ENCODE measurements at regions not wholly inside any gene's neighbourhood (a gene's known extent, or its start where the extent isn't known, plus 50 kb on each side); places are given as distances from the start of the nearest gene placed in this dataset.

GRCh38 chr1:5595531-5596170 lies 396.6 kb downstream of the NPHP4 start:
- DNase-seq, result no peak

DNA sequence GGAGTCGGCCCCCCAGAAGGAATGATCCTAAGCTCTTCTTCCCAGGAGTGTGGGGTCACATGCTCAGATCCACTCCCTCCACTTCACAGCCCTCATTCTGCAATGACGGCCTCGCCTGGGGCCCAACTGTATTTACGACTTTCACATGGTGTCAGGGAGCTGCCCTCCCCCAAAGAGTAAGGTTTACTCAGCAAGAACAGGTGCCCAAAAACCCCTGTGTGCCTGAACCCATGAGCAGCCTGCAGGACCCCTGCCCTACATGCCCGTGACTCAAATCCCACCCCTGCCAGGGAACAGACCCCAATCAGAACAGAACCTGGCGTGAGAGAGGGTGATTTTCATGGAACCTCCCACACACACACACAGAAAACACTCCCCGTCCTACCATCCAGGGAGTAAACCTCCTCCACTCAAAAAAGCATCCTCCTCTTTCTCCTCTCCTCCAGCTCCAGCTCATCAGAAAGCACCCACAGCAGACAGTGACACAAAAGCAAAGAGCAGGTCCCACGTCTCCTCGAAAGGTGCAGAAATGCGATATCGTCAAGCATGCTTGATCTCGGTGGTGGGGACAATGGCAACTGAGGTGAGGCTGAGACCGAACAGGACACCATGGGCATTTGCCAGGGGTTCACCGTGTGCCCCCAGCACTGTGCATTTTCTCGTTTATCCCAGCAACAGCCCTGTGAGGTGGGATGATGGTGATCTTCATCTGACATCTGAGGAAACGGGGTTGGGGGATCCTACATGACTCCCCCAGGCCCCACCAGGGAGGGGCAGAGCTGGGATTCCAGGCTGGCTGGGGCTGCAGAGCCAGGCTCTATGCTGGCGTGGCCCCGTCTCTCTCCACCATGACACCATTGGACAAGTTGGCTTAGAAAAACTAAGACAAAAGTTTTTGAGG lies 397.9 kb downstream of the NPHP4 start:
- no peak for DNase-seq

DNA sequence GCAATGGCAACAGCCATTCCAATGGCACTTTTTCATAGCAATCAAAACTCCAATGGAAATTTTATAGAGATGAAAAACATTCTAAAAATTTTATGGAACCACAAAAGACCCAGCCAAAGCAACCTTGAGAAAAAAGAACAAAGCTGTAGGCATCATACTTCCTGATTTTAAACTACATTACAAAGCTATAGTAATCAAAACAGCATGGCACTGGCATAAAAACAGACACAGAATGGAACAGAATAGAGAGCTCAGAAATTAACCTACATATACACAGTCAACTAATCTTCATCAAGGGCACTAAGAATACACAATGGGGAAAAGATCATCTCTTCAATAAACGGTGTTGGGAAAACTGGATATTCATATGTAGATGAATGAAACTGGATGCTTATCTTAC lies 401.5 kb downstream of the NPHP4 start:
- no peak for DNase-seq

- DNase-seq, result no peak
Measured at GRCh38 chr1:5586629-5587028, 405.6 kb downstream of the NPHP4 start.

DNA sequence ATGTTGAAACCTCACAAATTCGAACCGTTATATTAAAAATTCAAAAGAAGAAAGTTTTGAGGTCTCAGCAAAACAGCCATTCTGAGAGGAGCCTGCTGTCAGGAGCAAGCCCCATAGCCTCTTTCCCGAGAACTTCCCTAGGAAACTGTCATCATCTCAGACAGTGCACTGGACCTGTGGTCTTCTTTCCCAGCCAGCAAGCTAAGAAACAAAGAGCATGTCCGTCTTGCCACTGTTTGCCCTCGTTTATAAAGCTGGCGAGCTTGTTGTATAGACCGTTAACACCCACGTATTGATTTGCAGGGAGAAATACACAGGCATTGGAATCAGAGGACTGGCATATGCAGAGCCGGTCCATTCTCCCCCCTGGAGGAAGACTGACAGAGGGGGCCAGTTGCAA lies 407.0 kb downstream of the NPHP4 start:
- no peak for DNase-seq

GRCh38 chr1:5580926-5581325 lies 411.3 kb downstream of the NPHP4 start:
- no peak for DNase-seq

- no peak for DNase-seq
Measured at GRCh38 chr1:5579966-5580365, 412.3 kb downstream of the NPHP4 start.

- no peak for DNase-seq
Measured at GRCh38 chr1:5578690-5579089, 413.5 kb downstream of the NPHP4 start.

DNA sequence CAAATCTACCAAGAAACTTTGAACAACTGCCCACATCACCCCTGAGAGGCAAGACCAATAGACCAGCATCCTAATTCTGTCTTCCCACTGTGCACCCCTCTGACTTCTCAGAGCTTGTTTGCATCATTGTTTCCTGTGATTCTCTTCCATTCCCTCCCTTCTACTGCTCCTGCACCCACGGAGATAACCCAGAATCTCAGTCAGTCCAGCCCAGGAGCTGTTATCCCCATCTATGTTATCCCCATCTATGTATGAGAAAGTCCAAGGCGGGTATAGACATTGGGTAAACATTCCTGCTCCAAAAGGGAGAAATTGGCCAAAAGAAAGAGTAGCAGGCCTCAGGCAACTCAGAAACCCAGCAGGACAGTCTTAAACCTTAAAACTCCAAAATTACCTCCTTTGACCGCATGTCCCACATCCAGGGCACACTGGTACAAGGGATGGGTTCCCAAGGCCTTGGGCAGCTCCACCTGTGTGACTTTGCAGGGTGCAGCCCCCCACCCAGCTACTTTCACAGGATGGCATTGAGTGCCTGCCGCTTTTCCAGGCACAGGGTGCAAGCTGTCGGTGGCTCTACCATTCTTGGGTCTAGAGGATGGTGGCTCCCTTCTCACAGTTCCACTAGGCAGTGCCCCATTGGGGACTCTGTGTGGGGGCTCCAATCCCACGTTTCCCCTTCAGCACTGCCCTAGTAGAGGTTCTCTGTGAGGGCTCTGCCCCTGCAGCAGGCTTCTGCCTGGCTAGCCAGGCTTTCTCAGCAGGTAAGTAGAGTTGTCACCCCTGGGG lies 414.8 kb downstream of the NPHP4 start:
- DNase-seq, result no peak

GRCh38 chr1:5576673-5577065 lies 415.6 kb downstream of the NPHP4 start:
- DNase-seq, result no peak

- no peak for DNase-seq
Measured at GRCh38 chr1:5576011-5576672, 416.1 kb downstream of the NPHP4 start.

DNA sequence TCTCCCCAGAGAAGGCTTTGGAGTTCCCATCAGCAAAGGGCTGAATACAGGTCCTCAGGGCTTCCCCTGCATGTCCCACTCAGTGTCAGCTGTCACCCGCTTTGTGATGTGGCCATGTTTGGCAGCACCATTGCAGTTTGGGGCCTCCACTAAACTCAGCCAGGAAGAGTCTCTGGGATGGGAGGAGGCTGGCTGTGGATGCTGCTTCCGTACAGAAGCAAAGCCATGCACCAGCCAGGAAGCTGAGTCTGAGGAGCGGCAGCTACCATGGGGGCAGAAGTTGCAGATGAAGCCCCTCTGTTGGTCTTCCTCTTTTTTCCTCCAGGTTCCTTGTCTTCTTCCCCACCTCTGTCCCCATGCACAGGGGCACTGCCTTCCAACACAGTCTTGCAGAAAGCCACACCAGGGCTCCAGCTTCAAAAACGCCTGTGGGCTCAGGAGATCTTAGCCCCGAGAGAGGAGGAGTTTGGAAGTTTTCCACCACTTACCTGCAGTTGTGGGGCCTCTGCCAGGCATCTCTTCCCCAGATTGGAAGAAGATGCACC lies 416.8 kb downstream of the NPHP4 start:
- DNase-seq, result no peak

- DNase-seq, result no peak
Measured at GRCh38 chr1:5574641-5575040, 417.6 kb downstream of the NPHP4 start.

DNA sequence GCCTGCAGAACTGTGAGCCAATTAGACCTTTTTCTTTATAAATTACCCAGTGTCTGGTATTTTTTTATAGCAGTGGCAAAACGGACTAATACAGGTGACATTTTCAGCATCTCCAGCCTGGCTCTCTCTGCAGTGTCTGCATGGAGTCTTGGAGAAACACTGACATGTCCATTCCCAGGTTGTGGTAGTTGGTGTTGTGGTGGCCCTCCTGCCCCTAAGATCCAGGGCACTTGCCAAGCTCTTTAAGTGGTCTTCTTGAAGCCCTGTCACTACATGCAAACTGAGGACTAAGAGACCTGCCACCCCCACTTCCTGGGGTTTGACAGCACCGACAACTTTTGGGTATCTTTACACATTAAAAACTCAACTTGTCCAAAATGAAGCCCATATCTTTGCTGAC lies 419.4 kb downstream of the NPHP4 start:
- no peak for DNase-seq

DNA sequence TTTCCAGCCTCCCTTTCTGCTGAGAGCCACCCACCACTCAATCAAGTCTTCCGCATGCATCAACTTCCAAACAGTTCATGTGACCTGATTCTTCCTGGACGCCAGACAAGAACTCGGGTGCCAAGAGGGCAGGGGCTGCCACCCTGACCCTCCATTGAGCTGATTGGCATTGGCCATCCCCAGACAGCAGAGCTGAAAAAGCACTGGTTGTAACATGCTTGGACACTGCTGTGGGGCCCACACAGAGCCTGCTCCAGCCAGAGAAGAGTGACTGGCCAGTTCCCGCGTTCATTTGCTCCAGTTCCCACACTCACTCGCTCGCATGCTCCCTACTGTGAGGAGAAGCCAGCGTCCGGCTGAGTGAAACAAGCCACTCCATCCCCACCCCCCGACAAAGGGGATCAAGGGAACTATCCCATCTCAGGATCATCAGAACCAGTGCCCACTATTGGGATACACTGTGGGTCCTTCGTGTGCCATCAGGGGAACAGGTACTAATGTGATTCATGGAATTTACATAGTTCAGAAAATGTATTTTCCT lies 420.3 kb downstream of the NPHP4 start:
- DNase-seq, result no peak

DNA sequence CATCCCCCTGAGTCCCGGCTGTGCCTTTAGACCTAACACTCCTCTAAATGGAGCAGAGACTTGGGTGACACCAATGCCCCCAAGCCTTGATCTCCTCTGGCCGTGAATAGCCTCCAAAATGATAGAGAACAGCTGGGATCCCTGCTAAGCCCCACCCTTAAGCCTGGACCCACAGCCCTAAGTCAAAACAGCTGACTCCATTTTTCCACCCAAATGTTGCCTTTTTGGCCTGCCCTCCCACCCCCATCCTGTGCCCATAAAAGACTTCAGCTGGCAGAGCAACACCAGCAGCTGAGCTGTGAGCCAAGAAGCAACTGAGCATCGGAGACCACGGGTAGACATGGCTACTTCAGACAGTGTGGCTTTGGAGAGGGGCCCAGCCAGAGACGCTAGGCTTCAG lies 420.8 kb downstream of the NPHP4 start:
- no peak for DNase-seq

GRCh38 chr1:5570931-5571330 lies 421.3 kb downstream of the NPHP4 start:
- no peak for DNase-seq

DNA sequence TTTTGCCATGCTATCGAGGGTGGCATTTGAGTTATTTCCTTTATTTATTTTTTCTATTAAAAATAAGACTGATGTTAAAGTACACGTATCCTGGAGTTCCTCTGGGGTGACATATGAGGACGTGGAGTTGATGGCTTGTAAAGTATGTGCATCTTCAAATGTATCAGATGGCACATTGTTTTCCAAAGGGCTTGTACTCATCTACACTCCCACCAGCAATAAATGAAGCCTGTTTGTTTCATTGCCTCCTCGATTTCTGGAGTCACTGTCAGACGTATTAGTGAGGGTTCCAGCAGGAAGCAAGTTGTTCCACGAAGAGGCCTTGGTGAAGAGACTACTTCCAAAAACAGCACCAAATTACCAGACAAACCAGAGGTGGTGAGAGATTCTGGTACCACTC lies 423.9 kb downstream of the NPHP4 start:
- DNase-seq, result no peak

- DNase-seq, result no peak
Measured at GRCh38 chr1:5567839-5568238, 424.4 kb downstream of the NPHP4 start.

DNA sequence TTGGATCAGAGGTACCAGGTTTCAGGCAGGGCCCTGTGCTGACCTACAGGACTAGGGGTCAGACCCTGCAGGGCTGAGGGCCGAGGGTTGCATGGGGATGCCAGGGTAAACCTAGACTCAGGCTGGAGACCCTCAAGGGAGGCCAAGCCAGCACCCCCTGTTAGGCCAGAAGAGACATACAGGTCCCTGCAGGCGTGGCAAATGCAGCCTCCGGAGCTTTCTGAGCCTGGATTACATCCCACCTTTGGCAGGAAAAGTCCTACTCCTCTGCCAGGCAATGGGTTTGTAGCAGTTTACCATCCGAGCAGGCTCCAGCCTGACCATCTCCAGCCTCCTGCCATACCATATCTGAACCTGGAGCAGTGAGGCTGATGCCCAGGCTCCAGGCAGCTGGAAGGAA lies 425.3 kb downstream of the NPHP4 start:
- DNase-seq, result no peak

DNA sequence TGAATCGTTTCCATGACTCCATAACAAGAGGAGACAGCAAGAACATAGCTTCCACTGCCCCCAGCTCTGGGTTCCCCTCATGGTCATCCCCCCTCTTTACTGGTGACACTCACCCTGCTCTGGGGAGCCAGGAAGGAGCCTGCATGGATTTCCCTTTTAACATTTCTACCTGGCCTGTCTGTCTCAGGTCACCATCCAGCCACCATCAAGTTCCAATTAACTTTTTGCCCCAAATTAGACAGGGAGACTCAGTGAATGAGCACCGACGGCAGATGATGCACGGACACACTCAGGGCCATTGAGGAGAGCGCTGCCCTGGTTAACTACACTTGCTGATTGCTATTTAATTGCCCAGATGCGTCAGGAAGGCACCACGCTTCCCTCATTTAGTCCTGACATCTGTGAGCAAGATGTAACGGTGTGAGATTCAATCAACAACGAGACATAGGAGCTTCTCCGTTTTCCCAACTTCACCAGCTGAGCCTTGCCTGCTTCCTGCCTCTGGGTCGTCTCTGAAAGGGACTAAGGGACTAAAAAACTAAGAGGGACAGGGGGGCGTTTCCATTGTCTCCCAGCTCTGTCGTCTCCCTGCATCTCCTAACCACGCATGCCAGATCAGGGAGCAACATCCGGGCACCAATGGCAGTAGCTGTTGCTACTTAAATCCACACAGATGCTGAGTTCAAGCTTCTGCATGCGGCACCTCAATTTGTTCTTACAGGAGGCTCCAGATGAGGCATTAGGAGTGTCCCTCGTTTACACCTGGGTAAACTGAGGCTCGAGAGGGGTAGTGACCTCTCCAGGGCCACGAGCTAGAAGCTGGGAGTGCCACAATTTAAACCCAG lies 426.7 kb downstream of the NPHP4 start:
- no peak for DNase-seq
